Pancreas (tissue), 10 donors: ENCODE measurements at regions not wholly inside any gene's neighbourhood (a gene's known extent, or its start where the extent isn't known, plus 50 kb on each side); places are given as distances from the start of the nearest gene placed in this dataset.

Experiments used
- ATAC-seq, 4 donors: fragments of 200-7000 bp; cut with Tn5 transposase; one replicate each; pipeline versions ENCODE4 v1.8.0 to v1.9.1; 2020; ENCODE audit warnings: mild to moderate bottlenecking in 4 of 4, moderate library complexity in 4 of 4
- DNase-seq, 6 donors: peaks; one replicate each; pipeline ENCODE4 v3.0.0-alpha.2; 2020
- FAIRE-seq: peaks from 2 replicates; lab custom pipeline; 2012; peaks lifted over from hg19 to GRCh38; lab: Jason Lieb, UNC
- H3K27ac ChIP-seq, 4 donors: fragments of 200-600 bp; sonication (generic); 1 replicate in 3 of 4; 2 replicates in 1 of 4; pipeline versions ENCODE4 v1.5.0 to v1.8.0; 2020
- H3K27me3 ChIP-seq, 4 donors: fragments of 200-600 bp; one replicate each; pipeline ENCODE4 v1.8.0; 2021
- H3K36me3 ChIP-seq, 3 donors: fragments of 200-600 bp; sonication (generic) in 1 of 3; one replicate each; pipeline versions ENCODE4 v1.5.0 to v1.8.0; 2020 to 2021
- H3K4me1 ChIP-seq, 3 donors: fragments of 200-600 bp; one replicate each; pipeline ENCODE4 v1.8.0; 2021
- H3K4me3 ChIP-seq, 4 donors: fragments of 200-600 bp; sonication (generic) in 2 of 4; one replicate each; pipeline versions ENCODE4 v1.5.0 to v1.8.0; 2020 to 2021
- H3K9me3 ChIP-seq, 4 donors: fragments of 200-600 bp; one replicate each; pipeline ENCODE4 v1.8.0; 2021
- WGBS, 2 donors: extraction: QIAGEN DNeasy Blood & Tissue Kit; methylation state at CpG; one replicate each; pipeline ENCODE4 v1.1.7; 2013; 5-methylcytosine and 5-hydroxymethylcytosine counted together
- intact Hi-C, 3 donors: fragments of 100-400 bp; cut with DNase I; formaldehyde crosslinking; loops; one replicate each; pipeline versions ENCODE4 v1.11.1 to v1.14.2; 2022
- TF ChIP-seq, protein P1 (sequence below), 4 donors: fragments of 200-600 bp; sonication (generic) in 3 of 4; IDR thresholded peaks; one replicate each; pipeline versions ENCODE4 v1.5.0 to v1.8.0; 2021; ENCODE audit warnings: antibody characterized with exemption in 4 of 4
- donor health status: healthy with polysubstance abuse.
- donor health status: DM: no; HTN: no; CAD: no; lungs with moderate emphysema.
- donor health status: DM: no; HTN: no; CAD: no.
- donor health status: control.
- donor health status: control.
- donor health status: Bipolar disorder and iron deficiency.
- donor health status: DM: yes; HTN: yes; CAD: no.
- donor health status: DM: no; HTN: no; CAD: no.
- donor health status: DM: no; HTN: no; CAD: no.
- donor health status: DM: yes; HTN: yes; CAD: no.

DNA sequence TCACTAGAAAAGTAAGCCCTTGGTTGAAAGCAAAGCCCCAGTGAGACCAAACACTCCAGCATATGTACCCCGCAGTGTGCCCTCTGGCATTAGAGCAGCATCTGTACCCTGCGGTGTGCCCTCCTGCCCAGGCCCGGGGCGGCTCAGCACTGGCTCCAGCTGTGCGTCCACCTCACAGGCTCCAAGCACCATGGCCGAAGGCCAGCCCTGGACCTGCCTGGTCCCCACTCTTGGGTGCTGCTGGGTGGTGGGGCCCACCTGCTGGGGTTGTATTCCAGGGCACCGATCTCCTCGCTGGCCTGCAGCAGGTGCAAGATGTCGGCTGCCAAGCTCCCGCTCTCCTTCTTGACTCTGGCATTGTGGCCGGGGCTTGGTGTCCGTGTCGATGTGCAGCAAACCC lies 230.2 kb downstream of the TUBA3C start:
- Histone ChIP-seq H3K4me3 (no peak overlapping the region), H3K36me3 (no peaks in the 10 kb centered on the region), H3K4me1 (no peaks in the 10 kb centered on the region), H3K27ac (no peak overlapping the region), H3K27me3 (no peaks in the 10 kb centered on the region), H3K9me3 (no peaks in the 10 kb centered on the region)
- no peak for FAIRE-seq
- intact Hi-C loops: no loop called here
- peak in 2 of 6 donors; percentile 40 to 58 for DNase-seq
- TF ChIP-seq, protein P1, sequence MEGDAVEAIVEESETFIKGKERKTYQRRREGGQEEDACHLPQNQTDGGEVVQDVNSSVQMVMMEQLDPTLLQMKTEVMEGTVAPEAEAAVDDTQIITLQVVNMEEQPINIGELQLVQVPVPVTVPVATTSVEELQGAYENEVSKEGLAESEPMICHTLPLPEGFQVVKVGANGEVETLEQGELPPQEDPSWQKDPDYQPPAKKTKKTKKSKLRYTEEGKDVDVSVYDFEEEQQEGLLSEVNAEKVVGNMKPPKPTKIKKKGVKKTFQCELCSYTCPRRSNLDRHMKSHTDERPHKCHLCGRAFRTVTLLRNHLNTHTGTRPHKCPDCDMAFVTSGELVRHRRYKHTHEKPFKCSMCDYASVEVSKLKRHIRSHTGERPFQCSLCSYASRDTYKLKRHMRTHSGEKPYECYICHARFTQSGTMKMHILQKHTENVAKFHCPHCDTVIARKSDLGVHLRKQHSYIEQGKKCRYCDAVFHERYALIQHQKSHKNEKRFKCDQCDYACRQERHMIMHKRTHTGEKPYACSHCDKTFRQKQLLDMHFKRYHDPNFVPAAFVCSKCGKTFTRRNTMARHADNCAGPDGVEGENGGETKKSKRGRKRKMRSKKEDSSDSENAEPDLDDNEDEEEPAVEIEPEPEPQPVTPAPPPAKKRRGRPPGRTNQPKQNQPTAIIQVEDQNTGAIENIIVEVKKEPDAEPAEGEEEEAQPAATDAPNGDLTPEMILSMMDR (IDR thresholded peaks at IDR 0.05): no peak
- no peak for ATAC-seq
- WGBS, 2 donors: 95 to 97% methylated on average over 13 of the region's 13 CpGs

DNA sequence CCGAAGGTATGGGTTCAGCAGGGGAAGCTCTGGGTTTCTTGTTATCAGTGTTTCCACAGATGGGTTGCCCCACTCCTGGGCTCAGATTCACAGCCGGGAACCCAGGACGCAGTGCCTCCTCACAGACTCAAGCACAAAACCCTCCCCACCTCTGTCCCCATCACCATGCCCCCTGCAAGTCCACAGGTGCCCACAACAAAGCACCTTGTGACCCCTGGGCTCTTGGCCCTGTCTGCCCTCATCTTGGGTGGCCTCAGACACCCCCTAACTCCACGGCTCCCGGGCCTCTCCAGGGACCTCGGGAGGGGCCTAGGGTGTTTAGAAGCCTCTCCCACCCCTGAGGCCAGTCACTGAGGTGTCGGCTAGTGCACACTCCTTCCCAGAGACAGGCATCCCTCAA lies 231.7 kb downstream of the TUBA3C start:
- intact Hi-C loops: no loop called here
- H3K27ac ChIP-seq: no peak overlapping the region
- H3K9me3 ChIP-seq: no peaks in the 10 kb centered on the region
- FAIRE-seq (no peak), DNase-seq (peak in 1 of 6 donors; percentile 49), ATAC-seq (no peak)
- no peak overlapping the region for H3K4me3 ChIP-seq
- TF ChIP-seq, protein P1 (IDR thresholded peaks at IDR 0.05): no peak
- WGBS, 2 donors: 83 to 86% methylated on average over 7 of the region's 7 CpGs
- no peaks in the 10 kb centered on the region for H3K4me1 ChIP-seq
- no peaks in the 10 kb centered on the region for H3K36me3 ChIP-seq
- H3K27me3 ChIP-seq: no peaks in the 10 kb centered on the region

DNA sequence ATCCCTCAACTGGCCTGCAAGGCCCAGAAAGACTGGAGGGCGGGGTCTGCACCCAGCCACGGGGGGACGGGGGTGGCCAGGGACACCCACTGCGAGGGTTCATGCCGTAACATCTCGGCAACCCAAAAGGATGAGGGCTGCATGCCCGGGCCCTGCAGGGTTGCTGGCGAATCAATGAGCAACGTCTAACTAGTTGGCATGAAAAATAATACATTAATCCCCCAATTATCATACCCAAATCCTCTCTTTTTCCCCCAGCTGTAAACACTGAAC lies 232.2 kb downstream of the TUBA3C start:
- H3K36me3 ChIP-seq: no peaks in the 10 kb centered on the region
- H3K4me3 ChIP-seq: no peak overlapping the region
- no peaks in the 10 kb centered on the region for H3K27me3 ChIP-seq
- H3K27ac ChIP-seq: no peak overlapping the region
- whole genome bisulfite sequencing, 2 donors: 54 to 61% methylated on average over 9 of the region's 9 CpGs
- no peak for ATAC-seq
- TF ChIP-seq, protein P1 (IDR thresholded peaks at IDR 0.05): no peak
- no peaks in the 10 kb centered on the region for H3K4me1 ChIP-seq
- DNase-seq: peak in 1 of 6 donors; percentile 45
- FAIRE-seq: no peak
- intact Hi-C loops: no loop called here
- no peaks in the 10 kb centered on the region for H3K9me3 ChIP-seq

DNA sequence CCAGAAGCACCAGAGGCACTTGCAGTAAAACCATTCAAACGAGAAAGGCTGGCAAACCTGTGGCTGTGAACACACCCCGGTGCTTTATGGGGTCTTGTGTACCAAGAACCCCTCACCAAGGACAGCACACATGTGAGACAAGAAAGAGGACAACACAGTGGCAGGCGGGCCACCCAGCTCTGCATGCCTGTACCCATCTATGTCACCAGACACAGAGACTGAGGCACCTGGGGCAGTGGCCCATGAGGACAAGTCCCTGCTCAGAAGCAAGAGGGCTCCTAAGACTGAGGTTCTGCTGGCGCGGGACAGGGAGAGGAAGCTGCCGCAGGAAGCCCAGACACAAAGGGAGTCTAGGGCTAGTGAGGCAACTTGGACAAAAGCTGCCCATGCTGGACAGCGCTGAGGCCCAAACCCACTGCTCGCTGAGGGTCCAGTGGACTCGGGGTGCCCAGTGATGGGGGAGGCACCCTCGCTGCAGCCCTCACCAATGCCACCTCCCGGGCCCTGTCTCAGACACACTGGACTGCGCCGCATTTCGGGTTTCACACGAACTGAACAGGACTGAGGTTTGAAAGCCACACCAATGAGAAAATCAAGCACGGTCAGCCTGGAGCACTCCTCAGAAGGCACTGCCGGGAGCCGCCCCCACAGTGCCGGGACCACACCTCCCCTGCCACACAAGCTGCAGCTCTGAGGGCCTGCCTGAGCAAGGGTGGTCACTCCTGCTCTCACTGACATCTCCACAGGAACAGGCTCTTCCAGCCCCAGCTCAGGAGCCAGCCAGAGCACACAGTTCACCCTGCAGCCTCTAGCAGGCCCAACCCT lies 232.7 kb downstream of the TUBA3C start:
- FAIRE-seq (no peak), ATAC-seq (no peak), DNase-seq (peak in 1 of 6 donors; percentile 42)
- WGBS, 2 donors: 79 to 83% methylated on average over 18 to 19 of the region's 19 CpGs
- Histone ChIP-seq H3K27me3 (no peaks in the 10 kb centered on the region), H3K36me3 (no peaks in the 10 kb centered on the region), H3K4me1 (no peaks in the 10 kb centered on the region), H3K9me3 (no peaks in the 10 kb centered on the region), H3K4me3 (no peak overlapping the region), H3K27ac (no peak overlapping the region)
- TF ChIP-seq, protein P1 (IDR thresholded peaks at IDR 0.05): no peak
- intact Hi-C loops: no loop called here

DNA sequence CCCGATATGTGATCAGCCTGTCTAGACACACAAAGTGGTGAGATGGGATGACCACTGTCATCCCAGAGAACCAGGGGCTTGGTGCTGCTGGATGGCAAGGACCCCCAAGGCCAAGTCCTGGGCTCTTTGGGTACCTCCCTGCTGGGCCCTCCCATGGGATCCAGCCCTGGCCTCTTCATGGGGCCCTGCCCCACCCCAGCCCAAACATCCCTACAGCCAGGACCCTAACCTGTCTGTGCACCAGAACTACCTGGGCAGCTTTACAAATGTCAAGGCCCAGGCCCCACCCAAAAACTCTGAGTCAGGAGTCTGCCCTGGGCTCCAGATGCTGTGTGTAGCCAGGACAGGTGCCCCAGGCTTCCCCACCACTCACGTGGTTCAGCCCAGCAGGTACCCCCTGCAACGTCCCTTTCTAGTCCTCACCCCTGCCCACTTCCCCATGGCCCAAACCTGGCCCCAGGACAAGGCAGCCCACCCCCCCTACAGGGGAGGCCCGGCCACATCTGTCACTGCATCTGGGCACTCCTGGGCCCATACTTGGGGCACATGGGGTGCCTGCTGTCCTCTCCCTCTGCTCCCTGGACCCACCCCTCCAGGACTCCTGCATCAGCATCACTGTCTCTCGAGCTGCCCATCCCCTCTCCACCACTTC lies 233.5 kb downstream of the TUBA3C start:
- FAIRE-seq: no peak

More for the DNA sequence above, 233.5 kb downstream of the TUBA3C start:
- no peak for ATAC-seq
- whole genome bisulfite sequencing, 2 donors: 55 to 60% methylated on average over 5 of the region's 5 CpGs
- Histone ChIP-seq H3K4me3 (no peak overlapping the region), H3K4me1 (no peaks in the 10 kb centered on the region), H3K9me3 (no peaks in the 10 kb centered on the region), H3K36me3 (no peaks in the 10 kb centered on the region), H3K27me3 (no peaks in the 10 kb centered on the region), H3K27ac (no peak overlapping the region)
- intact Hi-C loops: no loop called here
- TF ChIP-seq, protein P1 (IDR thresholded peaks at IDR 0.05): no peak
- peak in 2 of 6 donors; percentile 6 to 47 for DNase-seq
